ENCODE measurements at regions not wholly inside any gene's neighbourhood (a gene's known extent, or its start where the extent isn't known, plus 50 kb on each side); places are given as distances from the start of the nearest gene placed in this dataset.

- TF ChIP-seq CTCF (conservative IDR thresholded peaks at IDR 0.05 in 1 of 2, IDR thresholded peaks at IDR 0.05 in 1 of 2; ENCODE audit: extremely low read depth in 1 of 2, insufficient read depth in 1 of 2, low read depth in 1 of 2, low read length in 2 of 2) (no peak), EZH2 (IDR thresholded peaks at IDR 0.05; ENCODE audit: borderline replicate concordance, low read length) (no peak)
Measured at GRCh38 chr9:28179893-28180292, 606.6 kb upstream of the C9orf72 start.

All from mammary epithelial cell (primary cell).